ENCODE measurements at regions not wholly inside any gene's neighbourhood (a gene's known extent, or its start where the extent isn't known, plus 50 kb on each side); places are given as distances from the start of the nearest gene placed in this dataset.

DNA sequence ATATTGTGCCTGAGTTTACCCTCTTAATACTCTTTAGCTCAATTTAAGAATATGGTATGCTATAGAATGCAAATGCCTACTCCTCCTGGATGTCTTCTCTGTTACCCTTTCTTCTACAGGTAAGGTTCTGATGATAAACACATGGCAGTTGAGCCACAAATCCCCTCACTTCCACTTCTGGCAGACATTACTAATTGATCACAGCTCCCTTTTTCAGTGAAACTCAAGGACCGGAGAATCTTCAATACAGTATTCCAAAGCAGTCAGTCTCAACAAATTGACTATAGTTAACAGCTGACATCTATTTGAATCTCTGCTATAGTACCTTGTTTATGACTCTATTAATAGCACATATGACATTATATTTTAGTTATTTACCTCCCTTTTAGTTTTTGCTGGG is 232.1 kb upstream of the ADAMTS9 start:
- CTCF ChIA-PET, result no interaction called here
- no peaks in the 10 kb centered on the region for H3K36me3 ChIP-seq (ENCODE audit: control insufficient read depth in 1 of 2, insufficient read depth in 2 of 2, low read length in 2 of 2)
- DNase-seq (ENCODE audit: low read depth, low spot score) (no peak), ATAC-seq (no peak)
- BruUV-seq (replicated peaks), result no TSS peak
- no peaks in the 10 kb centered on the region for H3K9me2 ChIP-seq (ENCODE audit: insufficient read depth)
- no peaks in the 10 kb centered on the region for H3K4me1 ChIP-seq (ENCODE audit: control insufficient read depth in 1 of 2, insufficient read depth in 2 of 2, low read length in 2 of 2)
- H3K9ac ChIP-seq (ENCODE audit: low read length), result no peak overlapping the region
- intact Hi-C loops (cut with micrococcal nuclease), result no loop called here
- H3K27ac ChIP-seq (ENCODE audit: low read depth, low read length), result no peak overlapping the region
- H2AFZ ChIP-seq (ENCODE audit: low read depth, low read length, poor library complexity, severe bottlenecking), result no peak overlapping the region
- H3K4me3 ChIP-seq (replicated peaks in 1 of 2; ENCODE audit: low read depth in 1 of 2, low read length in 2 of 2), result no peak overlapping the region
- RAD21 ChIA-PET (ENCODE audit: low non-redundant PET in 1 of 2, low total read pairs in 2 of 2, uncharacterized antibody in 2 of 2, unreplicated experiment in 2 of 2), result no interaction called here
- H3K27me3 ChIP-seq (ENCODE audit: insufficient read depth, low read length), result peaks cover 21% of the 10 kb centered on the region; the same call in 1 of the 2 replicates
- H3K9me3 ChIP-seq (ENCODE audit: control insufficient read depth in 1 of 2, insufficient read depth in 1 of 2, low read depth in 1 of 2, low read length in 2 of 2), result no peaks in the 10 kb centered on the region
- no peak overlapping the region for H3K4me2 ChIP-seq (ENCODE audit: low read length)
- POLR2A ChIA-PET, result no interaction called here
- no peaks in the 10 kb centered on the region for H3K79me2 ChIP-seq (ENCODE audit: insufficient read depth, low read length)
- TF ChIP-seq JUND (IDR thresholded peaks at IDR 0.05), result no peak
- TF ChIP-seq, protein P1, sequence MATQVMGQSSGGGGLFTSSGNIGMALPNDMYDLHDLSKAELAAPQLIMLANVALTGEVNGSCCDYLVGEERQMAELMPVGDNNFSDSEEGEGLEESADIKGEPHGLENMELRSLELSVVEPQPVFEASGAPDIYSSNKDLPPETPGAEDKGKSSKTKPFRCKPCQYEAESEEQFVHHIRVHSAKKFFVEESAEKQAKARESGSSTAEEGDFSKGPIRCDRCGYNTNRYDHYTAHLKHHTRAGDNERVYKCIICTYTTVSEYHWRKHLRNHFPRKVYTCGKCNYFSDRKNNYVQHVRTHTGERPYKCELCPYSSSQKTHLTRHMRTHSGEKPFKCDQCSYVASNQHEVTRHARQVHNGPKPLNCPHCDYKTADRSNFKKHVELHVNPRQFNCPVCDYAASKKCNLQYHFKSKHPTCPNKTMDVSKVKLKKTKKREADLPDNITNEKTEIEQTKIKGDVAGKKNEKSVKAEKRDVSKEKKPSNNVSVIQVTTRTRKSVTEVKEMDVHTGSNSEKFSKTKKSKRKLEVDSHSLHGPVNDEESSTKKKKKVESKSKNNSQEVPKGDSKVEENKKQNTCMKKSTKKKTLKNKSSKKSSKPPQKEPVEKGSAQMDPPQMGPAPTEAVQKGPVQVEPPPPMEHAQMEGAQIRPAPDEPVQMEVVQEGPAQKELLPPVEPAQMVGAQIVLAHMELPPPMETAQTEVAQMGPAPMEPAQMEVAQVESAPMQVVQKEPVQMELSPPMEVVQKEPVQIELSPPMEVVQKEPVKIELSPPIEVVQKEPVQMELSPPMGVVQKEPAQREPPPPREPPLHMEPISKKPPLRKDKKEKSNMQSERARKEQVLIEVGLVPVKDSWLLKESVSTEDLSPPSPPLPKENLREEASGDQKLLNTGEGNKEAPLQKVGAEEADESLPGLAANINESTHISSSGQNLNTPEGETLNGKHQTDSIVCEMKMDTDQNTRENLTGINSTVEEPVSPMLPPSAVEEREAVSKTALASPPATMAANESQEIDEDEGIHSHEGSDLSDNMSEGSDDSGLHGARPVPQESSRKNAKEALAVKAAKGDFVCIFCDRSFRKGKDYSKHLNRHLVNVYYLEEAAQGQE (IDR thresholded peaks at IDR 0.05; ENCODE audit: low read depth), result no peak
- TF ChIP-seq, protein P2, sequence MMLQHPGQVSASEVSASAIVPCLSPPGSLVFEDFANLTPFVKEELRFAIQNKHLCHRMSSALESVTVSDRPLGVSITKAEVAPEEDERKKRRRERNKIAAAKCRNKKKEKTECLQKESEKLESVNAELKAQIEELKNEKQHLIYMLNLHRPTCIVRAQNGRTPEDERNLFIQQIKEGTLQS (IDR thresholded peaks at IDR 0.05), result no peak
- no peaks in the 10 kb centered on the region for H4K20me1 ChIP-seq (ENCODE audit: insufficient read depth)

DNA sequence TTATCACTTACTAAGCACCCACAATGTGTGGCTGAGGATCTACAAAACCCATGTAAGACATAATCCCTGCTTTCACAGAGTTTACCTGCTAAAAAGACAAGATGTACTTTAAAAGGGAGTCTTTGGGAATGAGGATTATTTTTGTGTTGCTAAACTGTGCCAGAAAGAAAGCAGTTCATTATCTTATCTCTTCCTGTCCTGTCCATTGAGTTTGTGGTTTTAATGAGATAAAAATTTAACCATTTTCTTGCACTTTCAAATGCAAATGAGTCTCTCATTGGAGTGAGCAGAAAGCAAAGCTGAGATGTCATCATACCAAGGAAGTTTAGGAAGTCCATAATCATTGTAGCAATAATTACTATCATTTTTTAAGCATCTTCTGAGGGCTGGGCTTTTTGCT is 231.2 kb upstream of the ADAMTS9 start:
- intact Hi-C loops (cut with micrococcal nuclease), result no loop called here
- DNase-seq (ENCODE audit: low read depth, low spot score) (no peak), ATAC-seq (no peak)
- Histone ChIP-seq H3K9me3 (ENCODE audit: control insufficient read depth in 1 of 2, insufficient read depth in 1 of 2, low read depth in 1 of 2, low read length in 2 of 2) (no peaks in the 10 kb centered on the region), H4K20me1 (ENCODE audit: insufficient read depth) (no peaks in the 10 kb centered on the region), H2AFZ (ENCODE audit: low read depth, low read length, poor library complexity, severe bottlenecking) (no peak overlapping the region), H3K79me2 (ENCODE audit: insufficient read depth, low read length) (no peaks in the 10 kb centered on the region), H3K4me3 (replicated peaks in 1 of 2; ENCODE audit: low read depth in 1 of 2, low read length in 2 of 2) (no peak overlapping the region), H3K4me1 (ENCODE audit: control insufficient read depth in 1 of 2, insufficient read depth in 2 of 2, low read length in 2 of 2) (no peaks in the 10 kb centered on the region), H3K9me2 (ENCODE audit: insufficient read depth) (no peaks in the 10 kb centered on the region), H3K9ac (ENCODE audit: low read length) (no peak overlapping the region), H3K36me3 (ENCODE audit: control insufficient read depth in 1 of 2, insufficient read depth in 2 of 2, low read length in 2 of 2) (no peaks in the 10 kb centered on the region), H3K4me2 (ENCODE audit: low read length) (no peak overlapping the region), H3K27me3 (ENCODE audit: insufficient read depth, low read length) (peaks cover 21% of the 10 kb centered on the region; the same call in 1 of the 2 replicates), H3K27ac (ENCODE audit: low read depth, low read length) (no peak overlapping the region)
- ChIA-PET CTCF (no interaction called here), POLR2A (no interaction called here), RAD21 (ENCODE audit: low non-redundant PET in 1 of 2, low total read pairs in 2 of 2, uncharacterized antibody in 2 of 2, unreplicated experiment in 2 of 2) (no interaction called here)
- BruUV-seq (replicated peaks), result no TSS peak
- TF ChIP-seq FOSL1 (IDR thresholded peaks at IDR 0.05; ENCODE audit: low read depth), result no peak
- TF ChIP-seq SP1 (IDR thresholded peaks at IDR 0.05; ENCODE audit: low read depth), result no peak
- no peak for TF ChIP-seq YY1 (IDR thresholded peaks at IDR 0.05; ENCODE audit: extremely low read depth, insufficient replicate concordance, low read depth, low read length)
- TF ChIP-seq POLR2AphosphoS5 (IDR thresholded peaks at IDR 0.05; ENCODE audit: low read depth, low read length), result no peak
- TF ChIP-seq EZH2phosphoT487 (IDR thresholded peaks at IDR 0.05; ENCODE audit: borderline replicate concordance), result no peak
- TF ChIP-seq, protein P3, sequence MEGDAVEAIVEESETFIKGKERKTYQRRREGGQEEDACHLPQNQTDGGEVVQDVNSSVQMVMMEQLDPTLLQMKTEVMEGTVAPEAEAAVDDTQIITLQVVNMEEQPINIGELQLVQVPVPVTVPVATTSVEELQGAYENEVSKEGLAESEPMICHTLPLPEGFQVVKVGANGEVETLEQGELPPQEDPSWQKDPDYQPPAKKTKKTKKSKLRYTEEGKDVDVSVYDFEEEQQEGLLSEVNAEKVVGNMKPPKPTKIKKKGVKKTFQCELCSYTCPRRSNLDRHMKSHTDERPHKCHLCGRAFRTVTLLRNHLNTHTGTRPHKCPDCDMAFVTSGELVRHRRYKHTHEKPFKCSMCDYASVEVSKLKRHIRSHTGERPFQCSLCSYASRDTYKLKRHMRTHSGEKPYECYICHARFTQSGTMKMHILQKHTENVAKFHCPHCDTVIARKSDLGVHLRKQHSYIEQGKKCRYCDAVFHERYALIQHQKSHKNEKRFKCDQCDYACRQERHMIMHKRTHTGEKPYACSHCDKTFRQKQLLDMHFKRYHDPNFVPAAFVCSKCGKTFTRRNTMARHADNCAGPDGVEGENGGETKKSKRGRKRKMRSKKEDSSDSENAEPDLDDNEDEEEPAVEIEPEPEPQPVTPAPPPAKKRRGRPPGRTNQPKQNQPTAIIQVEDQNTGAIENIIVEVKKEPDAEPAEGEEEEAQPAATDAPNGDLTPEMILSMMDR (IDR thresholded peaks at IDR 0.05 in 2 of 3, conservative IDR thresholded peaks at IDR 0.05 in 1 of 3; ENCODE audit: borderline replicate concordance in 1 of 3, insufficient read depth in 1 of 3, low read depth in 2 of 3, low read length in 2 of 3), result no peak
- TF ChIP-seq EGR1 (IDR thresholded peaks at IDR 0.05; ENCODE audit: low read depth), result no peak
- TF ChIP-seq, protein P1 (IDR thresholded peaks at IDR 0.05; ENCODE audit: low read depth), result no peak
- TF ChIP-seq JUND (IDR thresholded peaks at IDR 0.05), result no peak
